Endodermal cell (in vitro differentiated cells): ENCODE measurements at regions not wholly inside any gene's neighbourhood (a gene's known extent, or its start where the extent isn't known, plus 50 kb on each side); places are given as distances from the start of the nearest gene placed in this dataset.
A peak's percentile ranks its signal among the peaks of the same experiment; 100 is the strongest.

Experiments used
- DNase-seq: peaks from one replicate; pipeline ENCODE4 v3.0.0-alpha.2; 2017
- H3K27ac ChIP-seq: 2 replicates; pipeline ENCODE4 v1.5.1; 2013; ENCODE audit warnings: mild to moderate bottlenecking, low read depth, low read length, moderate library complexity
- H3K27me3 ChIP-seq: 2 replicates; pipeline ENCODE4 v1.6.1; 2013; ENCODE audit warnings: mild to moderate bottlenecking, low read length, moderate library complexity; ENCODE audit not compliant: insufficient read depth, control insufficient read depth, poor library complexity, severe bottlenecking
- H3K36me3 ChIP-seq: 2 replicates; pipeline ENCODE4 v1.7.0; 2013; ENCODE audit warnings: mild to moderate bottlenecking, low read length, moderate library complexity; ENCODE audit not compliant: control insufficient read depth, insufficient read depth
- H3K4me1 ChIP-seq: one replicate; pipeline ENCODE4 v1.7.0; 2013; ENCODE audit warnings: low read length; ENCODE audit not compliant: control insufficient read depth, insufficient read depth
- H3K4me3 ChIP-seq: 2 replicates; pipeline ENCODE4 v1.5.1; 2013; ENCODE audit warnings: mild to moderate bottlenecking, low read length, moderate library complexity
- H3K9ac ChIP-seq: 2 replicates; pipeline ENCODE4 v1.6.1; 2013; ENCODE audit warnings: mild to moderate bottlenecking, low read length, moderate library complexity; ENCODE audit not compliant: poor library complexity, severe bottlenecking; ENCODE audit errors: extremely low read depth
- H3K9me3 ChIP-seq: 2 replicates; pipeline ENCODE4 v1.6.1; 2013; ENCODE audit warnings: mild to moderate bottlenecking, low read length, moderate library complexity; ENCODE audit not compliant: control insufficient read depth
- H3K27ac Mint-ChIP-seq: 2 replicates; pipeline ENCODE4 v1.8.0; 2020; ENCODE audit warnings: mixed read lengths
- H3K27me3 Mint-ChIP-seq: 2 replicates; pipeline ENCODE4 v1.8.0; 2021; ENCODE audit warnings: mild to moderate bottlenecking, mixed read lengths; ENCODE audit not compliant: insufficient read depth
- H3K36me3 Mint-ChIP-seq: 2 replicates; pipeline ENCODE4 v1.8.0; 2020; ENCODE audit warnings: low read depth, mixed read lengths
- H3K4me1 Mint-ChIP-seq: 2 replicates; pipeline ENCODE4 v1.8.0; 2020; ENCODE audit warnings: mixed read lengths
- H3K4me3 Mint-ChIP-seq: 2 replicates; pipeline ENCODE4 v1.8.0; 2020; ENCODE audit warnings: mild to moderate bottlenecking, moderate library complexity, mixed read lengths
- H3K9me3 Mint-ChIP-seq: 2 replicates; pipeline ENCODE4 v1.8.0; 2020; ENCODE audit warnings: mild to moderate bottlenecking, mixed read lengths
- CTCF ChIP-seq: fragments of 200-600 bp; sonication (generic); conservative IDR thresholded peaks from 2 replicates; pipeline ENCODE4 v1.5.0; 2021; ENCODE audit warnings: antibody characterized with exemption, mild to moderate bottlenecking
- WGBS, 2 experiments: methylation state at CpG; one replicate each; pipeline versions ENCODE4 v1.1.5 to v1.1.7; 2013; ENCODE audit warnings: missing lambda C conversion rate in 2 of 2, mixed read lengths in 1 of 2; ENCODE audit not compliant: insufficient coverage in 1 of 2, insufficient read length in 1 of 2; 5-methylcytosine and 5-hydroxymethylcytosine counted together

DNA sequence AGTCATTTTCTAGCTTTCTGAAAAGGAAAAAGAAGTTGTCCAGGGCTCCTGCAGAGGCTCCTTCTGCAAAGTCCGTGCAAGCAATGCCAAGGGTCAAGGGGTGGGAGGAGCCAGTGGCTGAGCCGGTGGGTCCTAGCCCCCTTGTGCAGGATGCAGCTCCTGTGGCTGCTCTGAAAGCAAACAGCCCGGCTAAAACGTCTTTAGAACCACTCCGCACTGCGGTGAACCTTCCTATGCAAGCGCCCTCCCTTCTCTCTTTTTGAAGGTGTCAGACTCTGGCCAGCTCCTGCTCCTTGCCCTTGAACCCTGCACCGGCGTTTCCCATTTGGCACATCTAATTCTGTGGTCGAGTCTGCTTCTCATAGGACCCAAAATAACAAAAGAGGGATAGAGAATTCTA, 183.1 kb downstream of the UACA start:
- 80 to 82% methylated on average over 8 to 10 of the region's 10 CpGs for WGBS, 2 experiments
- peak; percentile 59 for DNase-seq
- H3K4me1 Mint-ChIP-seq: peaks cover 1% of the 10 kb centered on the region

DNA sequence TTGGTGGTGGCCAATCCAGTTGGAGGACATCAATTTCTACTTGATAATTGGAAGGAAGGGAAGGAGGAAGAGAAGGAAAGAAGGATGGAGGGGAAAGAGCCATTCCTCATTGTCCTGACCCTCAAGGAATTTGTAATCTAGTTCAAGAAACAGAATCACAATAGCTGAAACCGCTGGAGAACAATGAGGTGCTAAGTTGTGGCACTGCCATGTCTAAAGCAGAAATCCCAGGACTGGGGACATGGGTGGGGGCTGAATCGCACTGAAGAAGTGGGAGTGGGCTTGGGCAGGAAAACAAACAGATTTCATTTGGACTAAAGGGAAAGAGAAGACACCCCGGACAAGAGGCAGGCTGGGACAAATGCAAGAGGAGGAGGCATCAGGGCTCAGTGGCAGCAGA, 183.6 kb downstream of the UACA start:
- no peaks in the 10 kb centered on the region for H3K36me3 Mint-ChIP-seq
- H3K27me3 Mint-ChIP-seq: peaks cover 12% of the 10 kb centered on the region
- no peak overlapping the region for H3K4me3 Mint-ChIP-seq
- H3K9ac ChIP-seq: no peak overlapping the region
- peaks cover 1% of the 10 kb centered on the region for H3K9me3 ChIP-seq
- 20 to 49% methylated on average over 1 to 3 of the region's 3 CpGs for WGBS, 2 experiments
- H3K27ac ChIP-seq: no peak overlapping the region
- peaks cover 1% of the 10 kb centered on the region for H3K4me1 Mint-ChIP-seq
- H3K9me3 Mint-ChIP-seq: peaks cover 5% of the 10 kb centered on the region
- no peak for TF ChIP-seq CTCF
- no peaks in the 10 kb centered on the region for H3K36me3 ChIP-seq
- H3K27me3 ChIP-seq: peaks cover 9% of the 10 kb centered on the region
- H3K27ac Mint-ChIP-seq: no peak overlapping the region
- peak; percentile 73 for DNase-seq
- peaks cover 6% of the 10 kb centered on the region for H3K4me1 ChIP-seq
- no peak overlapping the region for H3K4me3 ChIP-seq

More for the DNA sequence above, 183.1 kb downstream of the UACA start:
- Mint-ChIP-seq H3K27ac (no peak overlapping the region), H3K36me3 (no peaks in the 10 kb centered on the region), H3K27me3 (peaks cover 10% of the 10 kb centered on the region), H3K4me3 (no peak overlapping the region), H3K9me3 (no peaks in the 10 kb centered on the region)
- Histone ChIP-seq H3K9me3 (no peaks in the 10 kb centered on the region), H3K27ac (no peak overlapping the region), H3K9ac (no peak overlapping the region), H3K36me3 (no peaks in the 10 kb centered on the region), H3K4me3 (no peak overlapping the region), H3K4me1 (peaks cover 6% of the 10 kb centered on the region), H3K27me3 (peaks cover 10% of the 10 kb centered on the region)
- TF ChIP-seq CTCF: no peak

DNA sequence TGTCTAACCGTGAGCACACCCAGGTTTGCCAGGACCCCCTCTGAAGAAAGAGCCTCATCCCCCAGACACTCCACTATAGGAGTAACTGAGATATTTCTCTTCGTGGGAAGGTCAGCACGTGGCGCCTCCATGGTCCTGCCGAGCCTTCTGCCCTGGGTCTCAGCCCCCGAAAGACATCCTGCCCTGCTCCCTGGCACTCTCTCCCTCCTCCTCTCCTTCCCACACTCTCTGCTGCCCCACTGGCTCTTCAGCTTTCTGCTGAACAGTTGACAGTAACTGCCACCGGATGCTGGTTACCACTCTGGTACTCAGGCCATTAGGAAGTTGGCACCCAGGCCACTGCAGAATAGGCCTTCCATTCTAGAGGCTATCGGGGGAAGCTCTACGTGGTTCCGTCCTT, 185.2 kb downstream of the UACA start:
- Histone ChIP-seq H3K4me3 (no peak overlapping the region), H3K4me1 (peaks cover 6% of the 10 kb centered on the region), H3K36me3 (no peaks in the 10 kb centered on the region), H3K9me3 (peaks cover 11% of the 10 kb centered on the region), H3K27ac (no peak overlapping the region), H3K9ac (no peak overlapping the region), H3K27me3 (no peaks in the 10 kb centered on the region)
- Mint-ChIP-seq H3K4me3 (no peak overlapping the region), H3K27ac (no peak overlapping the region), H3K36me3 (no peaks in the 10 kb centered on the region), H3K9me3 (peaks cover 18% of the 10 kb centered on the region), H3K4me1 (no peaks in the 10 kb centered on the region), H3K27me3 (peaks cover 2% of the 10 kb centered on the region)
- peak; percentile 30 for DNase-seq
- no peak for TF ChIP-seq CTCF
- WGBS, 2 experiments: 94 to 95% methylated on average over 5 to 10 of the region's 10 CpGs
